Adrenal gland (tissue), 9 donors: ENCODE measurements at regions not wholly inside any gene's neighbourhood (a gene's known extent, or its start where the extent isn't known, plus 50 kb on each side); places are given as distances from the start of the nearest gene placed in this dataset.

Experiments
- DNase-seq, 7 donors: peaks; one replicate each; pipeline ENCODE4 v3.0.0-alpha.2; 2019 to 2020
- H3K27ac ChIP-seq, 5 donors: fragments of 200-600 bp; sonication (generic) in 4 of 5; 1 replicate in 3 of 5; 2 replicates in 2 of 5; pipeline versions ENCODE4 v1.5.1 to v1.8.0; 2016 to 2020; ENCODE audit warnings: mild to moderate bottlenecking in 1 of 5
- H3K27me3 ChIP-seq: fragments of 200-600 bp; 2 replicates; pipeline ENCODE4 v1.8.0; 2021
- H3K36me3 ChIP-seq, 2 donors: fragments of 200-600 bp; replicated peaks in 1 of 2; 1 replicate in 1 of 2; 2 replicates in 1 of 2; pipeline versions ENCODE4 v1.5.1 to v1.8.0; 2018 to 2022
- H3K4me1 ChIP-seq, 2 donors: fragments of 200-600 bp; replicated peaks in 1 of 2; 1 replicate in 1 of 2; 2 replicates in 1 of 2; pipeline versions ENCODE4 v1.5.1 to v1.8.0; 2018 to 2021
- H3K4me3 ChIP-seq, 4 donors: fragments of 200-600 bp; sonication (generic) in 3 of 4; one replicate each; pipeline ENCODE4 v1.5.1; 2016 to 2018
- H3K9me3 ChIP-seq, 3 donors: fragments of 200-600 bp; sonication (generic) in 1 of 3; replicated peaks in 1 of 3; 1 replicate in 2 of 3; 2 replicates in 1 of 3; pipeline versions ENCODE4 v1.5.1 to v1.8.0; 2016 to 2021
- POLR2A ChIP-seq, 2 donors: fragments of 450-650 bp; IDR thresholded peaks; one replicate each; pipeline ENCODE4 v1.6.1; 2017; ENCODE audit warnings: antibody characterized with exemption in 2 of 2, mild to moderate bottlenecking in 2 of 2, moderate library complexity in 1 of 2
- WGBS, 4 donors: extraction: QIAGEN DNeasy Blood & Tissue Kit in 2 of 4; methylation state at CpG; one replicate each; pipeline versions ENCODE4 v1.1.5 to v1.1.7; 2013 to 2017; 5-methylcytosine and 5-hydroxymethylcytosine counted together
- intact Hi-C, 2 donors: fragments of 100-400 bp; cut with DNase I; formaldehyde crosslinking; loops; one replicate each; pipeline versions ENCODE4 v1.14.1 to v1.15.0; 2022 to 2023
- TF ChIP-seq, protein P1 (sequence below), 6 experiments: fragments of 450-650 bp in 4 of 6; fragments of 200-600 bp in 2 of 6; sonication (generic) in 1 of 6; IDR thresholded peaks; 1 replicate in 5 of 6; 2 replicates in 1 of 6; pipeline versions ENCODE4 v1.5.1 to v1.8.0; 2016 to 2021; ENCODE audit warnings: antibody characterized with exemption in 6 of 6, mild to moderate bottlenecking in 2 of 6, moderate library complexity in 1 of 6
- donor health status: healthy with polysubstance abuse.
- donor health status: Bipolar disorder and iron deficiency.
- donor health status: DM: yes; HTN: yes; CAD: no.
- donor health status: DM: no; HTN: no; CAD: no.
- donor health status: DM: no; HTN: no; CAD: no.

DNA sequence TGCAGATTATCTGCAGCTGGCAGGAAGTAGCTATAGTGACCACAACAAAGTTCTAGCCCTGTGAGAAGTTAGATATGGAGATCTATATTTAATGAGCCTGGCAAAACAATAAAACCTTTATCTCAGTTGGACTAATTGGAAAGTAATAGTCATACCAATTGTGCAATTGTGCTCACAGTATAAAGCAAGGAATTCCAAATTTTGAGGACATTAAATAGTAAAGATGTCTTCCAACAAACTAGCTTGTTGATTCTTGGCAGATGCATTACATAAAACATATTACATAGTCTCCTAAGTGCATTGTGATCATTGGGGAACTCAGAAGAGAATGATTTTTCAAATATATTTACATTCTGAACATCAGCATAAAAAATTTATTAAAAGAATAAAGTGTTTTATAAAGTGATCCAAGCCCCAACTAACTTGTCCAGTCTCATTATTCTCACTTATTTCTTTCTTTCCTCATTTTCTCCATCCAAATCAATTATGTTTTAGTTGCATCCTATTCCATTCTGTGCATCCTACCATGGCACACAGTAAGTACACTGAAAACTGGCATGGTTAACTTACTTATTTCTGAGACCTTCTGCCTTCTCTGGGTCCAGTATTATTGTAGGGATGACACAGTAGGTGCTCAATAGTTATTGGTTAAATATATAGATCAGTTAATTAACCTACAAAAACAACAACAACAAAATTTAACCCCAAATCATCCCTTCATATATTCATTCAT, 977.2 kb upstream of the NUDT12 start:
- Histone ChIP-seq H3K27ac (peak overlapping the region in 1 of 5 donors; percentile 58), H3K4me1 (peaks cover 7 to 21% of the 10 kb centered on the region in 2 donors), H3K9me3 (no peaks in the 10 kb centered on the region), H3K36me3 (no peaks in the 10 kb centered on the region), H3K4me3 (no peak overlapping the region), H3K27me3 (no peaks in the 10 kb centered on the region)
- no peak for DNase-seq
- TF ChIP-seq POLR2A (IDR thresholded peaks at IDR 0.05), result no peak
- TF ChIP-seq, protein P1, sequence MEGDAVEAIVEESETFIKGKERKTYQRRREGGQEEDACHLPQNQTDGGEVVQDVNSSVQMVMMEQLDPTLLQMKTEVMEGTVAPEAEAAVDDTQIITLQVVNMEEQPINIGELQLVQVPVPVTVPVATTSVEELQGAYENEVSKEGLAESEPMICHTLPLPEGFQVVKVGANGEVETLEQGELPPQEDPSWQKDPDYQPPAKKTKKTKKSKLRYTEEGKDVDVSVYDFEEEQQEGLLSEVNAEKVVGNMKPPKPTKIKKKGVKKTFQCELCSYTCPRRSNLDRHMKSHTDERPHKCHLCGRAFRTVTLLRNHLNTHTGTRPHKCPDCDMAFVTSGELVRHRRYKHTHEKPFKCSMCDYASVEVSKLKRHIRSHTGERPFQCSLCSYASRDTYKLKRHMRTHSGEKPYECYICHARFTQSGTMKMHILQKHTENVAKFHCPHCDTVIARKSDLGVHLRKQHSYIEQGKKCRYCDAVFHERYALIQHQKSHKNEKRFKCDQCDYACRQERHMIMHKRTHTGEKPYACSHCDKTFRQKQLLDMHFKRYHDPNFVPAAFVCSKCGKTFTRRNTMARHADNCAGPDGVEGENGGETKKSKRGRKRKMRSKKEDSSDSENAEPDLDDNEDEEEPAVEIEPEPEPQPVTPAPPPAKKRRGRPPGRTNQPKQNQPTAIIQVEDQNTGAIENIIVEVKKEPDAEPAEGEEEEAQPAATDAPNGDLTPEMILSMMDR (IDR thresholded peaks at IDR 0.05), result no peak
- intact Hi-C loops, result no loop called here

DNA sequence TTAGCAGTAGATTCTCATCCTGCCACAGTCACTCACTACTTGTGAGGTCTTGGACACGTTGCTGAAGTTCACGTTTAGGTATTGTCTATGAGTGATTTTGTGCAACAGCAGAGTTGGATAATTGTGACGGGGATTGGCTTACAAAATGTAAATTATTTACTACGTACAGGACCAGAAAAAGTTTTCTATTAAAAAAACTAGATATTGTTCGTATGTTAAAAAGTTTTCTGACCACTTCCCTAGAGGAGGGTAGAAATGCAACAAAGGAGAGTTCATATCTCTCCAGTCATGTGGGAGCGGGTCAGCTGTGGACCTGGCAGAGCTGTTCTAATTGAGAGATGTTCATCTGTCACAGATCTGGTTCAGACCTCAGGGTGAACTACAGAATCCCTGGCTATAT, 976.1 kb upstream of the NUDT12 start:
- no peaks in the 10 kb centered on the region for H3K27me3 ChIP-seq
- no peaks in the 10 kb centered on the region for H3K9me3 ChIP-seq
- 81 to 93% (median 91%) methylated on average over 6 of the region's 6 CpGs for WGBS, 4 donors
- H3K27ac ChIP-seq, result no peak overlapping the region
- no peak overlapping the region for H3K4me3 ChIP-seq
- intact Hi-C loops, result no loop called here
- H3K36me3 ChIP-seq, result no peaks in the 10 kb centered on the region
- peaks cover 7 to 21% of the 10 kb centered on the region in 2 donors for H3K4me1 ChIP-seq
- TF ChIP-seq, protein P1 (IDR thresholded peaks at IDR 0.05), result no peak
- TF ChIP-seq POLR2A (IDR thresholded peaks at IDR 0.05), result no peak
- no peak for DNase-seq

DNA sequence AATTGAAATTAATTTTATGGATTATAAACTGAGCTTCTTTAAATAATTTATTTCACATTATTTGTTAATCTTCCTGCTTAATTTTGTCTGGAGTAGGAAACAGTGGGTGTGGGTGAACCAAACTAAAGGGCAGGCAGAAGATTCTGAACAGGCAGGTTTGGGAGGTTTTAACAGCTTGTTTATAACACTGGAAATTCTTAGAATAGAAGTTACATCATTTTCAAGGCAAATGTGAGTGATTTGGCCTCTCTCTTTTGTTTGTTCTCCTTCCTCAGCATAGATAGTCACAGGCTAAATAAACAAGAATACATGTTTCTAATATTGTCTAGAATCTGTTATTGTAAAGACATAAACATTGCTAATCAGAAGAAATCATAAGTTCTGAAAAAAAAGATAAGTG, 970.9 kb upstream of the NUDT12 start:
- DNase-seq, result peak in 1 of 7 donors; percentile 13
- H3K27ac ChIP-seq, result peak overlapping the region in 2 of 5 donors; percentile 17 to 24
- peaks cover 0 to 8% of the 10 kb centered on the region in 2 donors for H3K4me1 ChIP-seq
- no peaks in the 10 kb centered on the region for H3K27me3 ChIP-seq
- no peaks in the 10 kb centered on the region for H3K9me3 ChIP-seq
- no peak overlapping the region for H3K4me3 ChIP-seq
- TF ChIP-seq, protein P1 (IDR thresholded peaks at IDR 0.05), result no peak
- TF ChIP-seq POLR2A (IDR thresholded peaks at IDR 0.05), result no peak
- no peaks in the 10 kb centered on the region for H3K36me3 ChIP-seq
- intact Hi-C loops, result no loop called here

DNA sequence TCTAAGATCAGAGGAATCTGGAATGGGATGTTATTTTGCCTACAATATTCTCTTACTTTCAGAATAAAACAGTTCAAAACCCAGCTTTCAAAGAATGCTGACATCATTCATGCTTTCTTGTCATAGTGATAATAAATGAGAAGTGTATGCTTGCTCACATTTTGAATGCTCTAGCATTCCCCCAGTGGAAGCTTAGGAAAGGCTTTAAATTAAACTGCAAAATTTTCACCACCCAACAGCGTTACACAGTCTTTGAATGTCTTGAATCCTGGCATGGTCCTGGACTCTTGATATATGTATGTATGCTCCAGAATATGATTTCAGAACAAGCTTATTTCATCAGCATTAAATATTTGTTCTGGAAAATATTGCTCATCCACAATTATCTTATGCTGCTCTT, 964.3 kb upstream of the NUDT12 start:
- TF ChIP-seq, protein P1 (IDR thresholded peaks at IDR 0.05), result no peak
- TF ChIP-seq POLR2A (IDR thresholded peaks at IDR 0.05), result no peak
- Histone ChIP-seq H3K4me3 (no peak overlapping the region), H3K27ac (no peak overlapping the region), H3K27me3 (no peaks in the 10 kb centered on the region), H3K36me3 (no peaks in the 10 kb centered on the region), H3K9me3 (no peaks in the 10 kb centered on the region), H3K4me1 (no peaks in the 10 kb centered on the region)
- 69 to 91% (median 82%) methylated on average over 1 of the region's 1 CpG for WGBS, 4 donors
- intact Hi-C loops, result no loop called here
- no peak for DNase-seq
